Caco-2 (cell line): ENCODE measurements at regions not wholly inside any gene's neighbourhood (a gene's known extent, or its start where the extent isn't known, plus 50 kb on each side); places are given as distances from the start of the nearest gene placed in this dataset.
"Not testable (repeated sequence)": the region's sequence is repeated elsewhere in the genome, so short reads cannot be mapped to it uniquely, and the experiment has no call there.

Experiments
- BruUV-seq: library from RNA; stranded (reverse); fragments of 400-500 nt; replicated peaks from 2 replicates; lab custom pipeline; 2021; lab: Mats Ljungman, UMichigan
- CTCF ChIA-PET: fragments of 300-600 bp; sonication (Branson Sonifier 250); formaldehyde crosslinking; loops from one replicate; lab custom pipeline; 2022; ENCODE audit warnings: antibody characterized with exemption; lab: Charles Lee
- POLR2A ChIA-PET: fragments of 300-600 bp; sonication (Branson Sonifier 250); formaldehyde crosslinking; loops from one replicate; lab custom pipeline; 2022; ENCODE audit warnings: antibody characterized with exemption; lab: Charles Lee
- DNase-seq, 2 experiments: peaks; one replicate each; pipeline versions ENCODE4 v3.0.0 to v3.0.0-alpha.2; 2020 to 2022
- H3K27me3 ChIP-seq: replicated peaks from 2 replicates; pipeline ENCODE4 v1.6.0; 2011; ENCODE audit warnings: low read length; ENCODE audit not compliant: control insufficient read depth, insufficient read depth
- H3K36me3 ChIP-seq: 2 replicates; pipeline ENCODE4 v1.5.1; 2011; ENCODE audit warnings: low read length; ENCODE audit not compliant: control insufficient read depth, insufficient read depth
- H3K4me1 ChIP-seq: fragments of 250-450 bp; sonication (Bioruptor Pico); 2 replicates; pipeline ENCODE4 v1.5.1; 2020; ENCODE audit warnings: mild to moderate bottlenecking
- H3K4me3 ChIP-seq: 2 replicates; pipeline ENCODE4 v1.5.1; 2011; ENCODE audit warnings: low read depth, mild to moderate bottlenecking, control low read depth, low read length
- H3K9me3 ChIP-seq: fragments of 250-450 bp; sonication (Bioruptor Pico); 2 replicates; pipeline ENCODE4 v1.5.1; 2020; ENCODE audit warnings: mild to moderate bottlenecking, moderate library complexity
- H3K27ac Mint-ChIP-seq: one replicate; pipeline ENCODE4 v1.8.0; 2022; ENCODE audit warnings: mixed read lengths; ENCODE audit not compliant: unreplicated experiment
- H3K27me3 Mint-ChIP-seq: one replicate; pipeline ENCODE4 v1.8.0; 2022; ENCODE audit warnings: mixed read lengths; ENCODE audit not compliant: insufficient read depth, unreplicated experiment
- H3K36me3 Mint-ChIP-seq: one replicate; pipeline ENCODE4 v1.8.0; 2022; ENCODE audit warnings: mild to moderate bottlenecking, mixed read lengths; ENCODE audit not compliant: insufficient read depth, unreplicated experiment
- H3K4me1 Mint-ChIP-seq: one replicate; pipeline ENCODE4 v1.8.0; 2022; ENCODE audit warnings: low read depth, mixed read lengths; ENCODE audit not compliant: unreplicated experiment
- H3K4me3 Mint-ChIP-seq: one replicate; pipeline ENCODE4 v1.8.0; 2022; ENCODE audit warnings: mild to moderate bottlenecking, moderate library complexity, mixed read lengths; ENCODE audit not compliant: unreplicated experiment
- H3K9me3 Mint-ChIP-seq: one replicate; pipeline ENCODE4 v1.8.0; 2022; ENCODE audit warnings: mixed read lengths; ENCODE audit not compliant: unreplicated experiment
- intact Hi-C: fragments of 100-400 bp; cut with micrococcal nuclease; formaldehyde crosslinking; loops from one replicate; pipeline ENCODE4 v1.10.0; 2022; ENCODE audit not compliant: unreplicated experiment
- TF ChIP-seq, protein P1 (sequence below), 2 experiments: fragments of 200-600 bp in 1 of 2; IDR thresholded peaks; 1 replicate in 1 of 2; 2 replicates in 1 of 2; pipeline versions ENCODE4 v1.5.1 to v1.8.0; 2011 to 2022; ENCODE audit warnings: antibody characterized with exemption in 1 of 2, control low read depth in 1 of 2, inconsistent platforms in 1 of 2, low read depth in 1 of 2, low read length in 1 of 2, mild to moderate bottlenecking in 1 of 2, moderate library complexity in 1 of 2; ENCODE audit not compliant: insufficient read depth in 1 of 2, severe bottlenecking in 1 of 2, unreplicated experiment in 1 of 2

DNA sequence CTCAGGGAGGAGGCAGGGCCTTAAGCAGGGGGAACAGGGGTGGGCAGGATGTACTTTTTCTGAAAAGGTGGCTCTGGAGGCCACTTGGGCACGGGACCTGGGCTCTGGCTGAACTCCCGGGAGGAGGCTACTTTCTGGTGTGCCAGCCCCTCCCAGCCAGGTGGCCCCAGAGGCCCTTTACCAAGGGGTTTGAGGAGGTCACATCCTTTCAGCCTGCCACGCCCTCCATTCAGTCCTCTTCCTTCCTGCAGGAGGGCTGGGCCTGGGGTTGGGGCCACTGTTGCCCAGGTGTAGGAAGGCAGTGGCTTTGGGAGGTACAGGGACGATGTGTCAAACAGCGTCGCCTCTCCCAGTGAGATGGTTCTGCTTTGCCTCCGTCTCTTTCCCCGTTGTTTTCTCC, 172.5 kb downstream of the ADRA2C start:
- H3K9me3 Mint-ChIP-seq, H3K4me3 ChIP-seq, H3K36me3 ChIP-seq, H3K4me1 ChIP-seq, H3K4me1 Mint-ChIP-seq, H3K9me3 ChIP-seq, H3K27ac Mint-ChIP-seq, BruUV-seq, H3K4me3 Mint-ChIP-seq, H3K36me3 Mint-ChIP-seq, CTCF ChIA-PET, H3K27me3 ChIP-seq, DNase-seq, H3K27me3 Mint-ChIP-seq, intact Hi-C loops, POLR2A ChIA-PET: not testable (repeated sequence)

DNA sequence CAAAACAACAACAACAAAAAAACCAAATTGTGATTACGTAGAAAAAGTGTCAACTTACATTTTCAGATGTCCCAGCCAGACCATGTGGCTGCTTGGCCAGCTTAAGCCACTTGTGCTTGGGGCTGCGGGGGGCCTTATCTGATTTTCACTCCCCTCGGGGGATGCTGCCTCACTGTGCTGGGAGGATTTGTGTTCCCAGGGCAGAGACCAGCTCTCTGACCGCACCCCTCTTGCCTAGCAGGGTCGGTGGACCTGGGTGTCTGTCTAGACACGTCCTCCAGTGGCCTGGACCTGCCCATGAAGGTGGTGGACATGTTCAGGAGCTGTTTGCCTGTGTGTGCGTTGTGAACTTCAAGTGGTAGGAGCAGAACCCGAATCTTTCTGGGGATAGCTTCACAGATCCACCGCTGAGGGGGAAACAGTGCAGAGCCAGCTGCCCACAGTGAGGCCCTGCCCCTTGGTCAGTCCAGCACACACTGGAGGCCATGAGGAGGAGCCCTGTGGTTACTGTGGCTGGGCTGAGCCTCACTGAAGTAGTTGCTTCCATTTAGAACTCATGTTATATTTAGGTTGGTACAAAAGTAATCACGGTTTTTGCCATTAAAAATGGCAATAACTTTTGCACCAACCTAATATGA, 173.9 kb downstream of the ADRA2C start:
- H3K27me3 Mint-ChIP-seq, H3K4me3 ChIP-seq, H3K27ac Mint-ChIP-seq, H3K9me3 Mint-ChIP-seq, H3K4me1 Mint-ChIP-seq, H3K9me3 ChIP-seq, POLR2A ChIA-PET, H3K36me3 ChIP-seq, H3K27me3 ChIP-seq, BruUV-seq, CTCF ChIA-PET, H3K4me3 Mint-ChIP-seq, H3K4me1 ChIP-seq, H3K36me3 Mint-ChIP-seq: not testable (repeated sequence)
- intact Hi-C loops: loop anchor here (10.0 kb wide), 2 partner anchors 45 to 155 kb away; no protein-coding TSS in a partner anchor
- DNase-seq: peak in 1 of 2 experiments; percentile 52

DNA sequence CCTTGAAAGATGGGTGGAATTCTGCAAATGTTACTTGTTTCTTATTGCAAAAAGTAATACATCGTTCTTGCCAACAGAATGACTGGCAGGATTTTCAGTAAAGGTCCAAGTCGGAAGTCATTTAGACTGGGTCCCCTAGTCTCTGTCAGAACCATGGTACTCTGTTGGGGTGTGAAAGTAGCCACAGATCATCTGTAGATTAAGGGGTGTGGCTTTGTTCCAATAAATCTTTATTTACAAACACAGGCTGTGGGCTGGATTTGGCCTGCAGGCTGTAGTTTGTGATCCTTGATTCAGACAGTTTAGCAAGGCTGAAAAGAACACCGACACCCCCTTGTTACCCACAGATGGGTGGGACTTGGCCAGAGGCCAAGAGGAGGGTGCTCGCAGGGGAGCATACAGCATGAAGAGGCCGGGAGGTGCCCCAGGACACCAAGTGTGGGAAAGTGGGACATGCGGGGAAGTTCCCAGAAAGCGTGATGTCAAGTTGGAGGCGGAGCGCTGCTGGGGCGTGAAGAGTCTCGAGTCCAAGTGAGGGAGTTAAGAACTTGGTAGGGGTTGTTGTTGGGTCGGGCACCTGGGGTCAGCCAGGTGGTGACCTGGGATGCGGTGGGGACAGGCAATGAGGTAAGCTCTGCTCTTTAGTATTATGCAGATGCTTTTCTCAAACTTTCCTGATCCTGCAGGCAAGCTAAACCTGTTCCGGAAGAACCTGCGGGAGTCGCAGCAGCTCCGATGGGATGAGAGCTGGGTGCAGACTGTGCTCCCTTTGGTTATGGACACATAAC, 175.7 kb downstream of the ADRA2C start:
- H3K9me3 Mint-ChIP-seq, H3K9me3 ChIP-seq, DNase-seq, BruUV-seq, H3K27ac Mint-ChIP-seq, H3K27me3 Mint-ChIP-seq, H3K4me1 Mint-ChIP-seq, H3K36me3 Mint-ChIP-seq, H3K4me3 Mint-ChIP-seq, H3K36me3 ChIP-seq, H3K27me3 ChIP-seq, H3K4me3 ChIP-seq, H3K4me1 ChIP-seq: not testable (repeated sequence)
- ChIA-PET POLR2A (interaction anchor here (0.6 kb wide), 1 partner anchor 266 kb away, joined by 3 read pairs; no protein-coding TSS in a partner anchor), CTCF (interaction anchor here (0.8 to 1.1 kb wide), 4 partner anchors 14 to 493 kb away, joined by 3 to 7 read pairs (median 4); no protein-coding TSS in a partner anchor)
- intact Hi-C loops: loop anchor here (10.0 kb wide), 2 partner anchors 47 to 157 kb away; no protein-coding TSS in a partner anchor

DNA sequence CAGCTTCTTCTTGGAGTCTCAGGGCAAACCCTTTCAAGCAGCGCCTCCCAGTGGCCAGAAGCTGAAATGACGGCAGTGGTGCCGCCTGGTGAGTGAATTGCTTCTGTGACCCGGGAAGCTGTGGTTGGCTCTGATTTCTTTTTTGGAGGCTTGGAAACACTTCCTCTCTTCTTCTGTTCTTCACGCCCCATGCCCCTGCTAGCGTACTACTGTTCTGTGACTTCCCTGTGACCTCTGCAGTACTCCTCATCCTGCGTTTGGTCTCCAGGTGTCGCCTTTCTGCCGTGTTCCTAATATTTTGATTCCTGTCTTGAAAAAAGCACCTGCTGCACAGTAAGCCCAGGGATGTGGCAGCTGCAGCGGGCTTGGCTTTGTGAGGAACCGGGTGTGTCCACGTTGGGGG, 176.4 kb downstream of the ADRA2C start:
- POLR2A ChIA-PET: interaction anchor here (0.6 kb wide), 1 partner anchor 265 kb away, joined by 3 read pairs; no protein-coding TSS in a partner anchor
- not testable (repeated sequence) for H3K9me3 ChIP-seq, H3K4me3 Mint-ChIP-seq, BruUV-seq, H3K27ac Mint-ChIP-seq, H3K36me3 Mint-ChIP-seq, H3K27me3 ChIP-seq, H3K9me3 Mint-ChIP-seq, H3K27me3 Mint-ChIP-seq, H3K4me1 Mint-ChIP-seq, H3K36me3 ChIP-seq, H3K4me1 ChIP-seq, H3K4me3 ChIP-seq
- TF ChIP-seq, protein P1, sequence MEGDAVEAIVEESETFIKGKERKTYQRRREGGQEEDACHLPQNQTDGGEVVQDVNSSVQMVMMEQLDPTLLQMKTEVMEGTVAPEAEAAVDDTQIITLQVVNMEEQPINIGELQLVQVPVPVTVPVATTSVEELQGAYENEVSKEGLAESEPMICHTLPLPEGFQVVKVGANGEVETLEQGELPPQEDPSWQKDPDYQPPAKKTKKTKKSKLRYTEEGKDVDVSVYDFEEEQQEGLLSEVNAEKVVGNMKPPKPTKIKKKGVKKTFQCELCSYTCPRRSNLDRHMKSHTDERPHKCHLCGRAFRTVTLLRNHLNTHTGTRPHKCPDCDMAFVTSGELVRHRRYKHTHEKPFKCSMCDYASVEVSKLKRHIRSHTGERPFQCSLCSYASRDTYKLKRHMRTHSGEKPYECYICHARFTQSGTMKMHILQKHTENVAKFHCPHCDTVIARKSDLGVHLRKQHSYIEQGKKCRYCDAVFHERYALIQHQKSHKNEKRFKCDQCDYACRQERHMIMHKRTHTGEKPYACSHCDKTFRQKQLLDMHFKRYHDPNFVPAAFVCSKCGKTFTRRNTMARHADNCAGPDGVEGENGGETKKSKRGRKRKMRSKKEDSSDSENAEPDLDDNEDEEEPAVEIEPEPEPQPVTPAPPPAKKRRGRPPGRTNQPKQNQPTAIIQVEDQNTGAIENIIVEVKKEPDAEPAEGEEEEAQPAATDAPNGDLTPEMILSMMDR (IDR thresholded peaks at IDR 0.05; ENCODE audit: insufficient read depth in 1 of 2, low read depth in 1 of 2, low read length in 1 of 2, severe bottlenecking in 1 of 2, unreplicated experiment in 1 of 2): peak; percentile 23 to 37
- intact Hi-C loops: loop anchor here (10.0 kb wide), 2 partner anchors 48 to 158 kb away; no protein-coding TSS in a partner anchor
- CTCF ChIA-PET: interaction anchor here (0.6 to 1.1 kb wide), 5 partner anchors 13 to 493 kb away, joined by 3 to 7 read pairs (median 3); no protein-coding TSS in a partner anchor
- DNase-seq: peak; percentile 72 to 78

DNA sequence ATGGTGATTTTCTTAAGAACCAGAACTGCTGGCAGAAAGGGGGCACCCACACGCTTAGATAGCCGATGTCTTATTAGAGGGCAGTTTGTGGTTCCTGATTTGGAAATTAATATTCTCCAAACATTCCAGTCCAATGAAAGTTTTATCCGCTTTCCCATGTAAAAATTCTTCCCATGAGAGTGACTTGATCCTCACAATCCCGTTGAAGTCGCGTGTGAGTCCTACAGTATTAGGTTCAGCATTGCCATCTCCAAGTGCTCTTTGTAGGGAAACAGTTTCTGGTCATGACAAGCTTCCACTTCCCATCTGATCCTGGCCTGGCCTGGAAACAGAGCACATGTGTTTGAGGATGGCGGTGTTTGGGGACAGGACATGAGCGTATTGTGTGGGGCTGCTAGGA, 176.9 kb downstream of the ADRA2C start:
- H3K4me3 Mint-ChIP-seq, POLR2A ChIA-PET, H3K9me3 ChIP-seq, BruUV-seq, H3K4me1 Mint-ChIP-seq, H3K27me3 Mint-ChIP-seq, H3K27ac Mint-ChIP-seq, H3K9me3 Mint-ChIP-seq, H3K27me3 ChIP-seq, H3K4me1 ChIP-seq, H3K36me3 ChIP-seq, DNase-seq, H3K4me3 ChIP-seq: not testable (repeated sequence)
- peaks cover 12% of the 10 kb centered on the region for H3K36me3 Mint-ChIP-seq
- intact Hi-C loops: loop anchor here (10.0 kb wide), 2 partner anchors 48 to 158 kb away; no protein-coding TSS in a partner anchor
- CTCF ChIA-PET: interaction anchor here (0.6 to 1.1 kb wide), 4 partner anchors 13 to 178 kb away, joined by 3 to 7 read pairs (median 4); no protein-coding TSS in a partner anchor
